GM12878 (cell line): ENCODE measurements at regions not wholly inside any gene's neighbourhood (a gene's known extent, or its start where the extent isn't known, plus 50 kb on each side); places are given as distances from the start of the nearest gene placed in this dataset.

Source experiments
- ATAC-seq: fragments of 200-7000 bp; cut with Tn5 transposase; 3 replicates; pipeline ENCODE4 v1.9.1; 2020; ENCODE audit warnings: mild to moderate bottlenecking, moderate library complexity
- BruUV-seq: library from RNA; stranded (reverse); fragments of 400-500 nt; replicated peaks from 2 replicates; lab custom pipeline; 2021; lab: Mats Ljungman, UMichigan
- CTCF ChIA-PET: fragments of 300-600 bp; sonication (Branson Sonifier 250); formaldehyde crosslinking; extraction: SDS; loops from one replicate; lab custom pipeline; 2021; ENCODE audit warnings: inconsistent platforms; lab: Yijun Ruan, JAX
- POLR2A ChIA-PET: fragments of 350-600 bp; formaldehyde crosslinking; extraction: SDS; loops from one replicate; lab custom pipeline; 2021; ENCODE audit warnings: inconsistent platforms; lab: Charles Lee
- RAD21 ChIA-PET: fragments of 300-600 bp; sonication (Branson Sonifier 250); formaldehyde crosslinking; loops from one replicate; lab custom pipeline; 2023; ENCODE audit warnings: antibody characterized with exemption; ENCODE audit not compliant: unreplicated experiment; lab: Charles Lee
- SMC1A ChIA-PET: fragments of 300-600 bp; sonication (Branson Sonifier 250); formaldehyde crosslinking; loops from one replicate; lab custom pipeline; 2023; ENCODE audit not compliant: unreplicated experiment, uncharacterized antibody; lab: Charles Lee
- DNase-seq: peaks from one replicate; pipeline ENCODE4 v3.0.0-alpha.2; 2011; ENCODE audit warnings: low read depth, low spot score
- FAIRE-seq: peaks from 3 replicates; lab custom pipeline; 2011; peaks lifted over from hg19 to GRCh38; lab: Jason Lieb, UNC
- H2AFZ ChIP-seq: 2 replicates; pipeline ENCODE4 v1.6.0; 2011; ENCODE audit warnings: low read depth, low read length, control low read depth; ENCODE audit not compliant: control insufficient read depth
- H3K27ac ChIP-seq: 2 replicates; pipeline ENCODE4 v1.5.1; 2011; ENCODE audit warnings: control low read depth; ENCODE audit not compliant: control insufficient read depth, insufficient read depth
- H3K27me3 ChIP-seq, 2 experiments: replicated peaks in 1 of 2; 2 replicates each; pipeline versions ENCODE4 v1.6.0 to v1.6.1; 2011; ENCODE audit warnings: low read length in 1 of 2; ENCODE audit not compliant: control insufficient read depth in 2 of 2, insufficient read depth in 2 of 2
- H3K36me3 ChIP-seq, 2 experiments: 2 replicates each; pipeline ENCODE4 v1.5.1; 2011; ENCODE audit warnings: low read length in 1 of 2; ENCODE audit not compliant: control insufficient read depth in 2 of 2, insufficient read depth in 2 of 2
- H3K4me1 ChIP-seq: 2 replicates; pipeline ENCODE4 v1.6.1; 2011; ENCODE audit warnings: mild to moderate bottlenecking, low read length, moderate library complexity, mixed read lengths; ENCODE audit not compliant: control insufficient read depth, insufficient read depth
- H3K4me2 ChIP-seq: 2 replicates; pipeline ENCODE4 v1.6.0; 2011; ENCODE audit warnings: control low read depth; ENCODE audit not compliant: control insufficient read depth, insufficient read depth
- H3K4me3 ChIP-seq: fragments of 200-600 bp; sonication (generic); 2 replicates; pipeline ENCODE4 v1.5.1; 2016
- H3K79me2 ChIP-seq: 2 replicates; pipeline ENCODE4 v1.6.0; 2011; ENCODE audit warnings: low read length; ENCODE audit not compliant: control insufficient read depth, insufficient read depth
- H3K9ac ChIP-seq: 2 replicates; pipeline ENCODE4 v1.8.0; 2011; ENCODE audit warnings: low read length, control low read depth, mixed read lengths; ENCODE audit not compliant: control insufficient read depth, insufficient read depth
- H3K9me3 ChIP-seq: replicated peaks from 3 replicates; pipeline ENCODE4 v1.5.1; 2011; ENCODE audit warnings: mild to moderate bottlenecking, low read length; ENCODE audit not compliant: control insufficient read depth, insufficient read depth
- H4K20me1 ChIP-seq: 2 replicates; pipeline ENCODE4 v1.6.0; 2011; ENCODE audit not compliant: control insufficient read depth, insufficient read depth
- ETV6 ChIP-seq, 2 experiments: fragments of 450-650 bp in 1 of 2; IDR thresholded peaks in 1 of 2; conservative IDR thresholded peaks in 1 of 2; 2 replicates each; pipeline ENCODE4 v1.6.1; 2014; ENCODE audit warnings: antibody characterized with exemption in 1 of 2, borderline replicate concordance in 1 of 2, low read depth in 1 of 2, mild to moderate bottlenecking in 1 of 2, moderate library complexity in 1 of 2
- HDAC2 ChIP-seq: fragments of 200-600 bp; sonication (generic); IDR thresholded peaks from 2 replicates; pipeline ENCODE4 v1.6.1; 2017
- HDGF ChIP-seq: fragments of 450-650 bp; IDR thresholded peaks from 2 replicates; pipeline ENCODE4 v1.6.1; 2016; ENCODE audit warnings: antibody characterized with exemption
- IKZF1 ChIP-seq: fragments of 450-650 bp; conservative IDR thresholded peaks from 2 replicates; pipeline ENCODE4 v1.6.1; 2017; ENCODE audit warnings: antibody characterized with exemption, mild to moderate bottlenecking
- NKRF ChIP-seq: fragments of 450-650 bp; conservative IDR thresholded peaks from 2 replicates; pipeline ENCODE4 v1.6.1; 2017; ENCODE audit warnings: mild to moderate bottlenecking, moderate library complexity
- RAD21 ChIP-seq: IDR thresholded peaks from 2 replicates; pipeline ENCODE4 v1.6.1; 2011; ENCODE audit warnings: mild to moderate bottlenecking, low read depth, low read length, moderate library complexity; ENCODE audit not compliant: insufficient read depth
- TAF1 ChIP-seq: IDR thresholded peaks from 2 replicates; pipeline ENCODE4 v1.6.1; 2011; ENCODE audit warnings: mild to moderate bottlenecking, low read depth, low read length, borderline replicate concordance
- WGBS: methylation state at CpG from one replicate; pipeline ENCODE4 v1.1.6; 2016; ENCODE audit warnings: low lambda C conversion rate; ENCODE audit not compliant: insufficient replicate concordance, insufficient coverage; ENCODE audit errors: missing lambda C conversion rate; 5-methylcytosine and 5-hydroxymethylcytosine counted together
- in situ Hi-C: fragments of 300-500 bp; cut with MboI; formaldehyde crosslinking; loops from 9 replicates; pipeline ENCODE4 v1.14.3; 2018; ENCODE audit warnings: mixed read lengths
- intact Hi-C: fragments of 100-400 bp; cut with micrococcal nuclease; formaldehyde crosslinking; loops from one replicate; pipeline ENCODE4 v1.14.2; 2022; ENCODE audit not compliant: unreplicated experiment

GRCh38 chr5:68949711-68950110, 144.1 kb upstream of the SLC30A5 start:
- ChIA-PET POLR2A (no interaction called here), CTCF (interaction anchor here (0.7 kb wide), 1 partner anchor 172 kb away, joined by 4 read pairs; no protein-coding TSS in a partner anchor), SMC1A (no interaction called here), RAD21 (no interaction called here)
- ATAC-seq, result no peak
- Histone ChIP-seq H3K36me3 (no peaks in the 10 kb centered on the region), H3K4me3 (no peak overlapping the region), H3K79me2 (no peaks in the 10 kb centered on the region), H3K9ac (no peak overlapping the region), H4K20me1 (no peaks in the 10 kb centered on the region), H3K4me1 (no peaks in the 10 kb centered on the region), H3K27me3 (no peaks in the 10 kb centered on the region; a peak in 2 of 4 replicates), H3K27ac (no peak overlapping the region), H2AFZ (no peak overlapping the region), H3K4me2 (no peak overlapping the region), H3K9me3 (no peaks in the 10 kb centered on the region)
- no TSS peak for BruUV-seq
- TF ChIP-seq IKZF1 (no peak), RAD21 (no peak), ETV6 (conservative IDR thresholded peaks at IDR 0.05 in 1 of 2, IDR thresholded peaks at IDR 0.05 in 1 of 2; ENCODE audit: borderline replicate concordance in 1 of 2, low read depth in 1 of 2) (no peak), TAF1 (no peak), NKRF (no peak), HDGF (no peak), HDAC2 (no peak)
- no peak for FAIRE-seq
- WGBS, result 0% methylated on average over 4 of the region's 4 CpGs
- no peak for DNase-seq
- in situ Hi-C loops (no loop called here), intact Hi-C loops (no loop called here)
